HEK293 (cell line): ENCODE measurements at regions not wholly inside any gene's neighbourhood (a gene's known extent, or its start where the extent isn't known, plus 50 kb on each side); places are given as distances from the start of the nearest gene placed in this dataset.

Source experiments
- CTCF ChIA-PET: fragments of 350-600 bp; formaldehyde crosslinking; extraction: SDS; loops from one replicate; lab custom pipeline; 2021; ENCODE audit warnings: antibody characterized with exemption; lab: Yijun Ruan, JAX
- POLR2A ChIA-PET: fragments of 300-600 bp; formaldehyde crosslinking; extraction: SDS; loops from one replicate; lab custom pipeline; 2020; ENCODE audit warnings: antibody characterized with exemption, inconsistent platforms; lab: Yijun Ruan, JAX
- H3K27ac ChIP-seq: fragments of 200-500 bp; sonication (Bioruptor generic); 2 replicates; pipeline ENCODE4 v1.5.1; 2014; ENCODE audit warnings: low read depth, low read length, control low read depth, inconsistent platforms; ENCODE audit errors: extremely low read depth
- H3K36me3 ChIP-seq, 2 experiments: fragments of 200-500 bp in 1 of 2; sonication (Bioruptor generic) in 1 of 2; 1 replicate in 1 of 2; 2 replicates in 1 of 2; pipeline ENCODE4 v1.5.1; 2014 to 2017; ENCODE audit warnings: inconsistent platforms in 2 of 2, low read length in 2 of 2; ENCODE audit not compliant: control insufficient read depth in 2 of 2, insufficient read depth in 1 of 2
- H3K4me1 ChIP-seq: fragments of 200-500 bp; sonication (Bioruptor generic); 2 replicates; pipeline ENCODE4 v1.5.1; 2014; ENCODE audit warnings: mild to moderate bottlenecking, low read length, inconsistent platforms; ENCODE audit not compliant: control insufficient read depth, insufficient read depth
- H3K4me3 ChIP-seq: 2 replicates; pipeline ENCODE4 v1.5.1; 2011; ENCODE audit warnings: low read depth, mild to moderate bottlenecking, control low read depth, low read length, moderate library complexity
- H3K9me3 ChIP-seq: fragments of 200-500 bp; sonication (Bioruptor generic); 2 replicates; pipeline ENCODE4 v1.5.1; 2014; ENCODE audit warnings: low read depth, low read length, inconsistent platforms; ENCODE audit not compliant: control insufficient read depth, insufficient read depth
- EGR2 ChIP-seq: fragments of 450-650 bp; formaldehyde crosslinking; IDR thresholded peaks from 2 replicates; pipeline ENCODE4 v1.5.1; 2016; ENCODE audit warnings: low read depth, missing biosample characterization, missing genetic modification characterization
- GFI1B ChIP-seq: fragments of 450-650 bp; formaldehyde crosslinking; IDR thresholded peaks from 2 replicates; pipeline ENCODE4 v1.5.1; 2016; ENCODE audit warnings: missing biosample characterization, missing genetic modification characterization
- KLF1 ChIP-seq: fragments of 450-650 bp; formaldehyde crosslinking; IDR thresholded peaks from 2 replicates; pipeline ENCODE4 v1.5.1; 2016; ENCODE audit warnings: missing biosample characterization, missing genetic modification characterization
- KLF10 ChIP-seq: fragments of 450-650 bp; IDR thresholded peaks from 2 replicates; pipeline ENCODE4 v1.5.1; 2018; ENCODE audit warnings: missing biosample characterization, mild to moderate bottlenecking, missing genetic modification characterization
- SP3 ChIP-seq: fragments of 450-650 bp; formaldehyde crosslinking; IDR thresholded peaks from 2 replicates; pipeline ENCODE4 v1.5.1; 2016; ENCODE audit warnings: missing biosample characterization, missing genetic modification characterization
- ZBTB20 ChIP-seq: fragments of 450-650 bp; formaldehyde crosslinking; IDR thresholded peaks from 2 replicates; pipeline ENCODE4 v1.5.1; 2016; ENCODE audit warnings: missing biosample characterization, missing genetic modification characterization
- ZBTB7A ChIP-seq: fragments of 450-650 bp; formaldehyde crosslinking; IDR thresholded peaks from 2 replicates; pipeline ENCODE4 v1.5.1; 2016; ENCODE audit warnings: low read depth, missing biosample characterization, missing genetic modification characterization
- ZNF112 ChIP-seq: fragments of 450-650 bp; formaldehyde crosslinking; IDR thresholded peaks from 2 replicates; pipeline ENCODE4 v1.5.0; 2017; ENCODE audit warnings: missing biosample characterization, missing genetic modification characterization
- ZNF132 ChIP-seq: fragments of 450-650 bp; formaldehyde crosslinking; IDR thresholded peaks from 2 replicates; pipeline ENCODE4 v1.5.1; 2017; ENCODE audit warnings: missing biosample characterization, missing genetic modification characterization, borderline replicate concordance
- ZNF138 ChIP-seq: fragments of 450-650 bp; formaldehyde crosslinking; IDR thresholded peaks from 2 replicates; pipeline ENCODE4 v1.5.1; 2016; ENCODE audit warnings: missing biosample characterization, missing genetic modification characterization, borderline replicate concordance
- ZNF146 ChIP-seq: fragments of 450-650 bp; formaldehyde crosslinking; IDR thresholded peaks from 2 replicates; pipeline ENCODE4 v1.5.1; 2016; ENCODE audit warnings: missing biosample characterization, missing genetic modification characterization
- ZNF18 ChIP-seq: fragments of 450-650 bp; formaldehyde crosslinking; IDR thresholded peaks from 2 replicates; pipeline ENCODE4 v1.5.1; 2016; ENCODE audit warnings: missing biosample characterization, missing genetic modification characterization
- ZNF239 ChIP-seq: fragments of 450-650 bp; formaldehyde crosslinking; IDR thresholded peaks from 2 replicates; pipeline ENCODE4 v1.5.1; 2016; ENCODE audit warnings: missing biosample characterization, missing genetic modification characterization
- ZNF266 ChIP-seq: fragments of 450-650 bp; formaldehyde crosslinking; IDR thresholded peaks from 2 replicates; pipeline ENCODE4 v1.5.1; 2016; ENCODE audit warnings: missing biosample characterization, missing genetic modification characterization, low read depth
- ZNF433 ChIP-seq: fragments of 450-650 bp; formaldehyde crosslinking; IDR thresholded peaks from 2 replicates; pipeline ENCODE4 v1.5.1; 2016; ENCODE audit warnings: missing biosample characterization, missing genetic modification characterization, low read depth
- ZNF561 ChIP-seq: fragments of 450-650 bp; IDR thresholded peaks from 2 replicates; pipeline ENCODE4 v1.5.1; 2018; ENCODE audit warnings: missing biosample characterization, missing genetic modification characterization, borderline replicate concordance
- ZNF621 ChIP-seq: fragments of 450-650 bp; formaldehyde crosslinking; IDR thresholded peaks from 2 replicates; pipeline ENCODE4 v1.5.1; 2017; ENCODE audit warnings: missing biosample characterization, missing genetic modification characterization
- ZNF629 ChIP-seq: fragments of 450-650 bp; formaldehyde crosslinking; IDR thresholded peaks from 2 replicates; pipeline ENCODE4 v1.5.1; 2017; ENCODE audit warnings: missing biosample characterization, missing genetic modification characterization
- ZNF670 ChIP-seq: fragments of 450-650 bp; formaldehyde crosslinking; IDR thresholded peaks from 2 replicates; pipeline ENCODE4 v1.5.1; 2016; ENCODE audit warnings: missing biosample characterization, missing genetic modification characterization, low read depth
- ZNF776 ChIP-seq: fragments of 450-650 bp; formaldehyde crosslinking; IDR thresholded peaks from 2 replicates; pipeline ENCODE4 v1.5.0; 2017; ENCODE audit warnings: missing biosample characterization, missing genetic modification characterization, borderline replicate concordance
- ZNF785 ChIP-seq: fragments of 450-650 bp; formaldehyde crosslinking; IDR thresholded peaks from 2 replicates; pipeline ENCODE4 v1.5.1; 2016; ENCODE audit warnings: missing biosample characterization, missing genetic modification characterization
- ZNF792 ChIP-seq: fragments of 450-650 bp; formaldehyde crosslinking; IDR thresholded peaks from 2 replicates; pipeline ENCODE4 v1.5.1; 2016; ENCODE audit warnings: missing biosample characterization, missing genetic modification characterization
- ZNF837 ChIP-seq: fragments of 450-650 bp; formaldehyde crosslinking; IDR thresholded peaks from 2 replicates; pipeline ENCODE4 v1.5.1; 2016; ENCODE audit warnings: missing biosample characterization, missing genetic modification characterization
- TF ChIP-seq, protein P1 (sequence below): fragments of 450-650 bp; formaldehyde crosslinking; IDR thresholded peaks from 2 replicates; pipeline ENCODE4 v1.5.1; 2016; ENCODE audit warnings: missing biosample characterization, missing genetic modification characterization, borderline replicate concordance

- TF ChIP-seq ZNF132 (tag by site-specific recombination) (no peak), ZNF112 (tag by site-specific recombination) (no peak), ZNF837 (tag by site-specific recombination) (no peak), ZNF621 (tag by site-specific recombination) (no peak), ZNF561 (tag by site-specific recombination) (no peak), GFI1B (tag by site-specific recombination) (no peak), ZBTB7A (tag by site-specific recombination) (no peak), SP3 (tag by site-specific recombination) (no peak), ZNF239 (tag by site-specific recombination) (no peak)
Measured at GRCh38 chr21:22535630-22536029, 1537.4 kb downstream of the NCAM2 start (continued).

GRCh38 chr21:22536509-22536908 lies 1538.3 kb downstream of the NCAM2 start:
- POLR2A ChIA-PET: no interaction called here
- no peaks in the 10 kb centered on the region for H3K9me3 ChIP-seq
- H3K4me1 ChIP-seq: no peaks in the 10 kb centered on the region
- H3K27ac ChIP-seq: no peak overlapping the region
- H3K36me3 ChIP-seq: no peaks in the 10 kb centered on the region
- H3K4me3 ChIP-seq: no peak overlapping the region
- TF ChIP-seq KLF1 (tag by site-specific recombination) (no peak), ZNF785 (tag by site-specific recombination) (no peak), ZNF776 (tag by site-specific recombination) (no peak), EGR2 (no peak)
- CTCF ChIA-PET: no interaction called here

DNA sequence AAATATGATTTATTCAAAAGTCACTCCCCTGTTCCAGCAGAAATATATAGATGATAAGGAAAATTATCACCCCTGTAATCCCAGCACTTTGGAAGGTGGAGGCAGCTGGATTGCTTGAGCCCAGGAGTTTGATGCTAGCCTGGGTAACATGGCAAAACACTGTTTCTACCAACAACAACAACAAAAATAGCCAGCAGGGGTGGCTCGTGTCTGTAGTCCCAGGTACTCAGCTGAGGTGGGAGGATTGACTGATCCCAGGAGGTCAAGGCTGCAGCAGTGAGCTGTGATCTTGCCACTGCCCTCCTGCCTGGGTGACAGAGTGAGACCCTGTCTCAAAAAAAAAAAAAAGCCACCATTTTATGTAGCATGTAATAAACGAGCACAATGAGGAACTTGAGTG lies 1546.5 kb downstream of the NCAM2 start:
- ChIA-PET CTCF (no interaction called here), POLR2A (no interaction called here)
- H3K27ac ChIP-seq: no peak overlapping the region
- H3K4me1 ChIP-seq: no peaks in the 10 kb centered on the region
- no peak overlapping the region for H3K4me3 ChIP-seq
- no peaks in the 10 kb centered on the region for H3K36me3 ChIP-seq
- no peaks in the 10 kb centered on the region for H3K9me3 ChIP-seq
- TF ChIP-seq, protein P1, sequence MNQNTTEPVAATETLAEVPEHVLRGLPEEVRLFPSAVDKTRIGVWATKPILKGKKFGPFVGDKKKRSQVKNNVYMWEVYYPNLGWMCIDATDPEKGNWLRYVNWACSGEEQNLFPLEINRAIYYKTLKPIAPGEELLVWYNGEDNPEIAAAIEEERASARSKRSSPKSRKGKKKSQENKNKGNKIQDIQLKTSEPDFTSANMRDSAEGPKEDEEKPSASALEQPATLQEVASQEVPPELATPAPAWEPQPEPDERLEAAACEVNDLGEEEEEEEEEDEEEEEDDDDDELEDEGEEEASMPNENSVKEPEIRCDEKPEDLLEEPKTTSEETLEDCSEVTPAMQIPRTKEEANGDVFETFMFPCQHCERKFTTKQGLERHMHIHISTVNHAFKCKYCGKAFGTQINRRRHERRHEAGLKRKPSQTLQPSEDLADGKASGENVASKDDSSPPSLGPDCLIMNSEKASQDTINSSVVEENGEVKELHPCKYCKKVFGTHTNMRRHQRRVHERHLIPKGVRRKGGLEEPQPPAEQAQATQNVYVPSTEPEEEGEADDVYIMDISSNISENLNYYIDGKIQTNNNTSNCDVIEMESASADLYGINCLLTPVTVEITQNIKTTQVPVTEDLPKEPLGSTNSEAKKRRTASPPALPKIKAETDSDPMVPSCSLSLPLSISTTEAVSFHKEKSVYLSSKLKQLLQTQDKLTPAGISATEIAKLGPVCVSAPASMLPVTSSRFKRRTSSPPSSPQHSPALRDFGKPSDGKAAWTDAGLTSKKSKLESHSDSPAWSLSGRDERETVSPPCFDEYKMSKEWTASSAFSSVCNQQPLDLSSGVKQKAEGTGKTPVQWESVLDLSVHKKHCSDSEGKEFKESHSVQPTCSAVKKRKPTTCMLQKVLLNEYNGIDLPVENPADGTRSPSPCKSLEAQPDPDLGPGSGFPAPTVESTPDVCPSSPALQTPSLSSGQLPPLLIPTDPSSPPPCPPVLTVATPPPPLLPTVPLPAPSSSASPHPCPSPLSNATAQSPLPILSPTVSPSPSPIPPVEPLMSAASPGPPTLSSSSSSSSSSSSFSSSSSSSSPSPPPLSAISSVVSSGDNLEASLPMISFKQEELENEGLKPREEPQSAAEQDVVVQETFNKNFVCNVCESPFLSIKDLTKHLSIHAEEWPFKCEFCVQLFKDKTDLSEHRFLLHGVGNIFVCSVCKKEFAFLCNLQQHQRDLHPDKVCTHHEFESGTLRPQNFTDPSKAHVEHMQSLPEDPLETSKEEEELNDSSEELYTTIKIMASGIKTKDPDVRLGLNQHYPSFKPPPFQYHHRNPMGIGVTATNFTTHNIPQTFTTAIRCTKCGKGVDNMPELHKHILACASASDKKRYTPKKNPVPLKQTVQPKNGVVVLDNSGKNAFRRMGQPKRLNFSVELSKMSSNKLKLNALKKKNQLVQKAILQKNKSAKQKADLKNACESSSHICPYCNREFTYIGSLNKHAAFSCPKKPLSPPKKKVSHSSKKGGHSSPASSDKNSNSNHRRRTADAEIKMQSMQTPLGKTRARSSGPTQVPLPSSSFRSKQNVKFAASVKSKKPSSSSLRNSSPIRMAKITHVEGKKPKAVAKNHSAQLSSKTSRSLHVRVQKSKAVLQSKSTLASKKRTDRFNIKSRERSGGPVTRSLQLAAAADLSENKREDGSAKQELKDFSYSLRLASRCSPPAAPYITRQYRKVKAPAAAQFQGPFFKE: no peak
- TF ChIP-seq ZNF433 (tag by site-specific recombination) (no peak), ZBTB7A (tag by site-specific recombination) (no peak), ZNF621 (tag by site-specific recombination) (no peak), ZBTB20 (no peak), ZNF138 (tag by site-specific recombination) (no peak), ZNF266 (no peak), ZNF792 (tag by site-specific recombination) (no peak), KLF10 (tag by site-specific recombination) (no peak), ZNF629 (no peak), ZNF18 (no peak), ZNF146 (no peak), ZNF670 (tag by site-specific recombination) (no peak)
